WTC11 (cell line): ENCODE measurements at regions not wholly inside any gene's neighbourhood (a gene's known extent, or its start where the extent isn't known, plus 50 kb on each side); places are given as distances from the start of the nearest gene placed in this dataset.

Source experiments
- ATAC-seq: fragments of 200-7000 bp; cut with Tn5 transposase; 2 replicates; pipeline ENCODE4 v1.10.0; 2021; ENCODE audit warnings: mild to moderate bottlenecking, moderate library complexity
- CTCF ChIA-PET: fragments of 300-600 bp; sonication (Branson Sonifier 250); formaldehyde crosslinking; loops from one replicate; lab custom pipeline; 2021; ENCODE audit warnings: antibody characterized with exemption; lab: Charles Lee
- POLR2A ChIA-PET: fragments of 350-600 bp; sonication (Branson Sonifier 250); formaldehyde crosslinking; loops from one replicate; lab custom pipeline; 2021; ENCODE audit warnings: antibody characterized with exemption; lab: Charles Lee
- DNase-seq: peaks from one replicate; pipeline ENCODE4 v3.0.0; 2021; ENCODE audit warnings: low spot score
- H3K27ac Mint-ChIP-seq: 2 replicates; pipeline ENCODE4 v1.8.0; 2021; ENCODE audit warnings: mixed read lengths
- H3K27me3 Mint-ChIP-seq: 2 replicates; pipeline ENCODE4 v1.8.0; 2021; ENCODE audit warnings: low read depth, mild to moderate bottlenecking, moderate library complexity, mixed read lengths
- H3K36me3 Mint-ChIP-seq: 2 replicates; pipeline ENCODE4 v1.8.0; 2021; ENCODE audit warnings: mixed read lengths
- H3K4me1 Mint-ChIP-seq: 2 replicates; pipeline ENCODE4 v1.8.0; 2022; ENCODE audit warnings: mixed read lengths
- H3K4me3 Mint-ChIP-seq: 2 replicates; pipeline ENCODE4 v1.8.0; 2021; ENCODE audit warnings: mild to moderate bottlenecking, moderate library complexity, mixed read lengths
- H3K9me3 Mint-ChIP-seq: 2 replicates; pipeline ENCODE4 v1.8.0; 2021; ENCODE audit warnings: mixed read lengths
- AR ChIP-seq: fragments of 250-450 bp; sonication (Bioruptor Pico); IDR thresholded peaks from 2 replicates; pipeline ENCODE4 v1.9.0; 2021; ENCODE audit warnings: mild to moderate bottlenecking
- CDX4 ChIP-seq: fragments of 250-450 bp; sonication (Bioruptor Pico); IDR thresholded peaks from 2 replicates; pipeline ENCODE4 v1.9.0; 2021; ENCODE audit warnings: moderate library complexity, mild to moderate bottlenecking, inconsistent platforms, borderline replicate concordance
- CREM ChIP-seq: sonication (generic); formaldehyde crosslinking; IDR thresholded peaks from 2 replicates; pipeline ENCODE4 v1.8.1; 2022; ENCODE audit warnings: mild to moderate bottlenecking, missing genetic modification reagents, moderate library complexity
- ETV6 ChIP-seq: sonication (generic); formaldehyde crosslinking; IDR thresholded peaks from 2 replicates; pipeline ENCODE4 v1.8.1; 2022; ENCODE audit warnings: mild to moderate bottlenecking, missing genetic modification reagents
- FOXP4 ChIP-seq: sonication (generic); formaldehyde crosslinking; IDR thresholded peaks from 2 replicates; pipeline ENCODE4 v1.8.0; 2022; ENCODE audit warnings: mild to moderate bottlenecking, missing genetic modification reagents
- GABPB1 ChIP-seq: sonication (generic); formaldehyde crosslinking; IDR thresholded peaks from 2 replicates; pipeline ENCODE4 v1.8.1; 2023; ENCODE audit warnings: mild to moderate bottlenecking, missing genetic modification reagents
- JUN ChIP-seq: sonication (generic); formaldehyde crosslinking; IDR thresholded peaks from 2 replicates; pipeline ENCODE4 v1.8.0; 2023; ENCODE audit warnings: mild to moderate bottlenecking, missing genetic modification reagents
- MLX ChIP-seq: sonication (generic); formaldehyde crosslinking; IDR thresholded peaks from 2 replicates; pipeline ENCODE4 v1.8.1; 2023; ENCODE audit warnings: mild to moderate bottlenecking, missing genetic modification reagents, moderate library complexity
- MYBL2 ChIP-seq: sonication (generic); formaldehyde crosslinking; IDR thresholded peaks from 2 replicates; pipeline ENCODE4 v1.8.1; 2023; ENCODE audit warnings: mild to moderate bottlenecking, moderate library complexity, missing genetic modification reagents
- NFATC4 ChIP-seq: fragments of 250-450 bp; sonication (Bioruptor Pico); IDR thresholded peaks from 2 replicates; pipeline ENCODE4 v1.9.0; 2021; ENCODE audit warnings: mild to moderate bottlenecking
- PREB ChIP-seq: sonication (generic); formaldehyde crosslinking; IDR thresholded peaks from 2 replicates; pipeline ENCODE4 v1.8.1; 2022; ENCODE audit warnings: mild to moderate bottlenecking, missing genetic modification reagents, moderate library complexity, borderline replicate concordance
- PRRX2 ChIP-seq: fragments of 250-450 bp; sonication (Bioruptor Pico); IDR thresholded peaks from 2 replicates; pipeline ENCODE4 v1.8.0; 2021; ENCODE audit warnings: mild to moderate bottlenecking
- RORB ChIP-seq: fragments of 250-450 bp; sonication (Bioruptor Pico); IDR thresholded peaks from 2 replicates; pipeline ENCODE4 v1.9.0; 2021; ENCODE audit warnings: mild to moderate bottlenecking
- SP1 ChIP-seq: sonication (generic); formaldehyde crosslinking; conservative IDR thresholded peaks from 2 replicates; pipeline ENCODE4 v1.8.1; 2022; ENCODE audit warnings: missing genetic modification reagents
- TEAD4 ChIP-seq: sonication (generic); formaldehyde crosslinking; IDR thresholded peaks from 2 replicates; pipeline ENCODE4 v1.8.0; 2022; ENCODE audit warnings: mild to moderate bottlenecking, missing genetic modification reagents
- USF1 ChIP-seq: sonication (generic); formaldehyde crosslinking; IDR thresholded peaks from 2 replicates; pipeline ENCODE4 v1.8.0; 2022; ENCODE audit warnings: mild to moderate bottlenecking, missing genetic modification reagents
- USF2 ChIP-seq: sonication (generic); formaldehyde crosslinking; IDR thresholded peaks from 2 replicates; pipeline ENCODE4 v1.8.1; 2023; ENCODE audit warnings: mild to moderate bottlenecking, missing genetic modification reagents, moderate library complexity
- ZNF121 ChIP-seq: sonication (generic); formaldehyde crosslinking; IDR thresholded peaks from 2 replicates; pipeline ENCODE4 v1.8.0; 2023; ENCODE audit warnings: missing genetic modification reagents
- ZNF425 ChIP-seq: fragments of 250-450 bp; sonication (Bioruptor Pico); conservative IDR thresholded peaks from 2 replicates; pipeline ENCODE4 v1.9.0; 2021; ENCODE audit warnings: mild to moderate bottlenecking
- ZNF512 ChIP-seq: sonication (generic); formaldehyde crosslinking; IDR thresholded peaks from 2 replicates; pipeline ENCODE4 v1.8.1; 2022; ENCODE audit warnings: missing genetic modification reagents, borderline replicate concordance

- TF ChIP-seq ZNF512 (CRISPR knock-in tag) (no peak), USF1 (CRISPR knock-in tag) (no peak), RORB (CRISPR knock-in tag) (no peak), JUN (CRISPR knock-in tag) (no peak), CREM (CRISPR knock-in tag) (no peak), FOXP4 (CRISPR knock-in tag) (no peak), MLX (CRISPR knock-in tag) (no peak), USF2 (CRISPR knock-in tag) (no peak), CDX4 (CRISPR knock-in tag) (no peak), ZNF121 (CRISPR knock-in tag) (no peak)
These were observed 65.9 kb downstream of the SPRING1 start (continued) for GRCh38 chr12:116672010-116672409.

- H3K4me1 Mint-ChIP-seq, result peaks cover 18% of the 10 kb centered on the region
- no peak overlapping the region for H3K4me3 Mint-ChIP-seq
- no peaks in the 10 kb centered on the region for H3K9me3 Mint-ChIP-seq
- DNase-seq (no peak), ATAC-seq (no peak)
- H3K27ac Mint-ChIP-seq, result no peak overlapping the region
- no peaks in the 10 kb centered on the region for H3K36me3 Mint-ChIP-seq
- ChIA-PET CTCF (no interaction called here), POLR2A (no interaction called here)
- no peaks in the 10 kb centered on the region for H3K27me3 Mint-ChIP-seq
- TF ChIP-seq USF1 (CRISPR knock-in tag) (no peak), PREB (CRISPR knock-in tag) (no peak), TEAD4 (CRISPR knock-in tag) (no peak), SP1 (CRISPR knock-in tag) (no peak), MYBL2 (CRISPR knock-in tag) (no peak), PRRX2 (CRISPR knock-in tag) (no peak), ETV6 (no peak), USF2 (CRISPR knock-in tag) (no peak), GABPB1 (no peak), ZNF121 (CRISPR knock-in tag) (no peak), AR (CRISPR knock-in tag) (no peak), NFATC4 (CRISPR knock-in tag) (no peak), ZNF425 (CRISPR knock-in tag) (no peak)
These were observed 67.0 kb downstream of the SPRING1 start for GRCh38 chr12:116670859-116671258.
